Liver (tissue), 8 donors: ENCODE measurements at regions not wholly inside any gene's neighbourhood (a gene's known extent, or its start where the extent isn't known, plus 50 kb on each side); places are given as distances from the start of the nearest gene placed in this dataset.

Experiments used
- DNase-seq: peaks from one replicate; pipeline ENCODE4 v3.0.0-alpha.2; 2017; ENCODE audit warnings: low spot score
- H3K27ac ChIP-seq, 2 donors: one replicate each; pipeline ENCODE4 v1.7.0; 2013; ENCODE audit warnings: inconsistent platforms in 2 of 2, low read length in 2 of 2, control low read depth in 1 of 2, low read depth in 1 of 2, mild to moderate bottlenecking in 1 of 2
- H3K27me3 ChIP-seq, 4 donors: one replicate each; pipeline versions ENCODE4 v1.6.1 to v1.7.0; 2013; ENCODE audit warnings: low read length in 3 of 4, inconsistent platforms in 1 of 4, mild to moderate bottlenecking in 1 of 4, moderate library complexity in 1 of 4; ENCODE audit not compliant: control insufficient read depth in 4 of 4, insufficient read depth in 4 of 4
- H3K36me3 ChIP-seq, 4 donors: one replicate each; pipeline versions ENCODE4 v1.6.1 to v1.7.0; 2013; ENCODE audit warnings: low read length in 3 of 4, mild to moderate bottlenecking in 3 of 4, low read depth in 1 of 4, moderate library complexity in 1 of 4; ENCODE audit not compliant: control insufficient read depth in 4 of 4, insufficient read depth in 3 of 4
- H3K4me1 ChIP-seq, 4 donors: one replicate each; pipeline versions ENCODE4 v1.6.1 to v1.7.0; 2013; ENCODE audit warnings: low read length in 3 of 4, mild to moderate bottlenecking in 3 of 4, moderate library complexity in 1 of 4; ENCODE audit not compliant: control insufficient read depth in 4 of 4, insufficient read depth in 4 of 4
- H3K4me3 ChIP-seq, 3 donors: one replicate each; pipeline versions ENCODE4 v1.6.1 to v1.7.0; 2013; ENCODE audit warnings: low read length in 3 of 3, control low read depth in 1 of 3, low read depth in 1 of 3, mild to moderate bottlenecking in 1 of 3
- H3K9ac ChIP-seq, 2 donors: one replicate each; pipeline ENCODE4 v1.7.0; 2013; ENCODE audit warnings: low read length in 2 of 2, mild to moderate bottlenecking in 2 of 2, moderate library complexity in 2 of 2, control low read depth in 1 of 2, low read depth in 1 of 2
- H3K9me3 ChIP-seq, 4 donors: one replicate each; pipeline versions ENCODE4 v1.6.1 to v1.7.0; 2013; ENCODE audit warnings: low read length in 3 of 4; ENCODE audit not compliant: control insufficient read depth in 4 of 4
- ATF3 ChIP-seq: IDR thresholded peaks from 2 replicates; pipeline ENCODE4 v1.6.1; 2016; ENCODE audit warnings: antibody characterized with exemption
- CTCF ChIP-seq: fragments of 150-350 bp; IDR thresholded peaks from 2 replicates; pipeline ENCODE4 v1.5.1; 2017; ENCODE audit warnings: improper control_type of control experiment, low read depth, low read length; ENCODE audit not compliant: missing input control
- EGR1 ChIP-seq, 2 donors: IDR thresholded peaks; 2 replicates each; pipeline ENCODE4 v1.6.1; 2016 to 2018; ENCODE audit warnings: antibody characterized with exemption in 2 of 2, low read depth in 2 of 2
- FOXA1 ChIP-seq: IDR thresholded peaks from 2 replicates; pipeline ENCODE4 v1.6.1; 2016; ENCODE audit warnings: antibody characterized with exemption
- FOXA2 ChIP-seq: IDR thresholded peaks from 2 replicates; pipeline ENCODE4 v1.6.1; 2016; ENCODE audit warnings: antibody characterized with exemption
- GABPA ChIP-seq, 2 donors: IDR thresholded peaks in 1 of 2; conservative IDR thresholded peaks in 1 of 2; 2 replicates each; pipeline ENCODE4 v1.6.1; 2016; ENCODE audit warnings: antibody characterized with exemption in 2 of 2, mild to moderate bottlenecking in 1 of 2, moderate library complexity in 1 of 2
- HNF4A ChIP-seq, 2 donors: conservative IDR thresholded peaks; 2 replicates each; pipeline ENCODE4 v1.6.1; 2016; ENCODE audit warnings: antibody characterized with exemption in 2 of 2, mild to moderate bottlenecking in 2 of 2
- HNF4G ChIP-seq: IDR thresholded peaks from 2 replicates; pipeline ENCODE4 v1.6.1; 2016; ENCODE audit warnings: antibody characterized with exemption
- JUND ChIP-seq, 2 donors: IDR thresholded peaks; 2 replicates each; pipeline ENCODE4 v1.6.1; 2016; ENCODE audit warnings: antibody characterized with exemption in 2 of 2
- NR2F2 ChIP-seq: IDR thresholded peaks from 2 replicates; pipeline ENCODE4 v1.6.1; 2016; ENCODE audit warnings: antibody characterized with exemption
- RAD21 ChIP-seq, 2 donors: IDR thresholded peaks; 2 replicates each; pipeline ENCODE4 v1.6.1; 2016; ENCODE audit warnings: antibody characterized with exemption in 2 of 2, mild to moderate bottlenecking in 2 of 2
- REST ChIP-seq: IDR thresholded peaks from 2 replicates; pipeline ENCODE4 v1.6.1; 2016; ENCODE audit warnings: antibody characterized with exemption, mild to moderate bottlenecking
- RXRA ChIP-seq, 2 donors: IDR thresholded peaks; 2 replicates each; pipeline ENCODE4 v1.6.1; 2017 to 2018; ENCODE audit warnings: antibody characterized with exemption in 2 of 2, mild to moderate bottlenecking in 1 of 2
- SP1 ChIP-seq: IDR thresholded peaks from 2 replicates; pipeline ENCODE4 v1.6.1; 2018; ENCODE audit warnings: antibody characterized with exemption, mild to moderate bottlenecking
- TAF1 ChIP-seq: conservative IDR thresholded peaks from 2 replicates; pipeline ENCODE4 v1.6.1; 2016; ENCODE audit warnings: antibody characterized with exemption, mild to moderate bottlenecking
- YY1 ChIP-seq: IDR thresholded peaks from 2 replicates; pipeline ENCODE4 v1.6.1; 2016; ENCODE audit warnings: antibody characterized with exemption, mild to moderate bottlenecking
- ZBTB33 ChIP-seq: IDR thresholded peaks from 2 replicates; pipeline ENCODE4 v1.6.1; 2016; ENCODE audit warnings: antibody characterized with exemption
- WGBS: extraction: QIAGEN DNeasy Blood & Tissue Kit; methylation state at CpG from one replicate; pipeline ENCODE4 v1.1.7; 2013; 5-methylcytosine and 5-hydroxymethylcytosine counted together
- donor health status: healthy.
- donor health status: healthy.
- donor health status: healthy.
- donor health status: healthy.
- donor health status: healthy.

DNA sequence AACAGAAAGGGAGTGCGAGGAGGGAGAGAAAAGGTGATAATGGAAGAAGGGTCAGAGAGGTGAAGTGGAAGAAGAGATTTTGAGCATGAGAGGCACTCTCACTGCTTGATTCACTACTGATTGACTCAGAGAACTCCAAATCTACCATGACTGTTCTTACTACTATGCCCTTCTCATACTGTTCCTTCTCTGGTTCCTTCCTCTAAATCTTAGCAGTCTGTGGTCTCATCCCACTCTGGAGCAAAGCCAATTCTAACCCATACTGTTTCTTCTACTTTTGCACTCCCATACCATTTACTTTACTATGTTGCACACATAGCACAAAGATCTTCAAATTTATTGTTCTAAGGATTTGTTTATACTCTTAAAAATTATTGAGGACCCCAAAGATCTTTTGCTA lies 100.8 kb downstream of the DTWD1 start:
- no peaks in the 10 kb centered on the region for H3K36me3 ChIP-seq
- H3K27ac ChIP-seq, result no peak overlapping the region
- no peak overlapping the region for H3K4me3 ChIP-seq
- DNase-seq, result no peak
- no peaks in the 10 kb centered on the region for H3K27me3 ChIP-seq
- H3K9ac ChIP-seq, result no peak overlapping the region
- WGBS, result 91% methylated on average over 1 of the region's 1 CpG
- H3K4me1 ChIP-seq, result no peaks in the 10 kb centered on the region
- H3K9me3 ChIP-seq, result peaks cover 0 to 8% (median 2%) of the 10 kb centered on the region in 4 donors
- TF ChIP-seq HNF4A (conservative IDR thresholded peaks at IDR 0.05) (no peak), SP1 (no peak), HNF4G (no peak), ATF3 (no peak), GABPA (IDR thresholded peaks at IDR 0.05 in 1 of 2, conservative IDR thresholded peaks at IDR 0.05 in 1 of 2) (no peak), JUND (IDR thresholded peaks at IDR 0.05) (no peak), YY1 (no peak), NR2F2 (no peak), REST (no peak), CTCF (no peak), RAD21 (IDR thresholded peaks at IDR 0.05) (no peak), FOXA1 (no peak), EGR1 (IDR thresholded peaks at IDR 0.05; ENCODE audit: low read depth in 2 of 2) (no peak), TAF1 (no peak), FOXA2 (no peak)

DNA sequence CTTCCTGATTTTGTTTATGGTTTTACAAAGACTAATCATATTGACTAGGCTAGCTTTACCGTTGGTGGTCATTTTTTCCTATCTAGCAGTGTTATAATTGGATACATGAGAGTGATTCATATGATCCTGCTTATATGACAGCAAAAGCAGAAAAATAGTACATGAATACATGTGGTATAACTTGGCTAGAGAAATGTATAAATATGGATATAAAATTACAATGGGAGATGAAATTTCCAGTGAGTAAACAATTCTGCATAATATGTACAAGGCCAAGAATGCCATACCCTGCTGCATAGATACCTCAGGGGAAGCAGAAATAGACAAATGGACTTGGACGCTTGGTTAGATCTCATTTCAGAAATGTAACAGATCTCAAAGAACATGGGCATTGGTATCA lies 103.1 kb downstream of the DTWD1 start:
- H3K4me1 ChIP-seq, result no peaks in the 10 kb centered on the region
- no peaks in the 10 kb centered on the region for H3K36me3 ChIP-seq
- H3K9me3 ChIP-seq, result peaks cover 0 to 12% (median 2%) of the 10 kb centered on the region in 4 donors
- no peak for DNase-seq
- 82% methylated on average over 2 of the region's 2 CpGs for WGBS
- no peak overlapping the region for H3K27ac ChIP-seq
- H3K9ac ChIP-seq, result no peak overlapping the region
- H3K4me3 ChIP-seq, result no peak overlapping the region
- no peaks in the 10 kb centered on the region for H3K27me3 ChIP-seq
- no peak for TF ChIP-seq JUND (IDR thresholded peaks at IDR 0.05)
- TF ChIP-seq YY1, result no peak
- no peak for TF ChIP-seq NR2F2
- no peak for TF ChIP-seq FOXA2
- TF ChIP-seq ZBTB33, result no peak
- TF ChIP-seq SP1, result no peak
- no peak for TF ChIP-seq TAF1
- TF ChIP-seq HNF4G, result no peak
- no peak for TF ChIP-seq CTCF
- TF ChIP-seq EGR1 (IDR thresholded peaks at IDR 0.05; ENCODE audit: low read depth in 2 of 2), result no peak
- TF ChIP-seq REST, result no peak
- TF ChIP-seq GABPA (IDR thresholded peaks at IDR 0.05 in 1 of 2, conservative IDR thresholded peaks at IDR 0.05 in 1 of 2), result no peak
- no peak for TF ChIP-seq FOXA1
- TF ChIP-seq HNF4A (conservative IDR thresholded peaks at IDR 0.05), result no peak
- no peak for TF ChIP-seq ATF3
- no peak for TF ChIP-seq RXRA (IDR thresholded peaks at IDR 0.05)
